ENCODE measurements at regions not wholly inside any gene's neighbourhood (a gene's known extent, or its start where the extent isn't known, plus 50 kb on each side); places are given as distances from the start of the nearest gene placed in this dataset.

GRCh38 chr2:71788601-71789240, 335.4 kb downstream of the DYSF start:
- TF ChIP-seq CTCF (conservative IDR thresholded peaks at IDR 0.05) (no peak), EZH2 (IDR thresholded peaks at IDR 0.05; ENCODE audit: low read depth) (no peak)

All from PC-9 (cell line).